Stimulated activated CD8-positive, alpha-beta memory T cell treated with anti-CD3 and anti-CD28 coated beads, Interleukin-15, amount 100 ng/mL, for 4 hours (primary cell): ENCODE measurements at regions not wholly inside any gene's neighbourhood (a gene's known extent, or its start where the extent isn't known, plus 50 kb on each side); places are given as distances from the start of the nearest gene placed in this dataset.
"Not testable (repeated sequence)": the region's sequence is repeated elsewhere in the genome, so short reads cannot be mapped to it uniquely, and the experiment has no call there.

Source experiments
- DNase-seq, 2 donors: peaks; one replicate each; pipeline ENCODE4 v3.0.0-alpha.2; 2020; ENCODE audit warnings: low read depth in 2 of 2

DNA sequence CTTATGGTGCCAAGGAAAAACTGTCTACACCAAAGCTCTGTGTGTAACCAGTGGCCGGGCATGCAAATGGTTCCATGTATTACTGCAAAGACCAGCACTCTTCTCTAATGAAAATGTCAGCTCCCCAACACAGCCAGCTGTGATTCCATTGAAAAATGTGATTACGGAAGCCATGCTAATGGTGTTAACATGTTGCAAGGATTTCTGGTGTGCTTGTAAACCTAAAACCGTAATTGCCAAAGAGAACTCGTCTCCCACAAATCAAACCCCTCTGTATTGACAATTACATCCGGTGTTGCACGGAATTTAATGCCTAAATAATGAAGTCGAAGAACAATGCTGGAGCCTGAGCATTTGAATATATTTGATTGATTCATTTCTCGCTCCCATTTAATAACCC lies 351.7 kb downstream of the NPIPA8 start:
- no peak for DNase-seq

DNA sequence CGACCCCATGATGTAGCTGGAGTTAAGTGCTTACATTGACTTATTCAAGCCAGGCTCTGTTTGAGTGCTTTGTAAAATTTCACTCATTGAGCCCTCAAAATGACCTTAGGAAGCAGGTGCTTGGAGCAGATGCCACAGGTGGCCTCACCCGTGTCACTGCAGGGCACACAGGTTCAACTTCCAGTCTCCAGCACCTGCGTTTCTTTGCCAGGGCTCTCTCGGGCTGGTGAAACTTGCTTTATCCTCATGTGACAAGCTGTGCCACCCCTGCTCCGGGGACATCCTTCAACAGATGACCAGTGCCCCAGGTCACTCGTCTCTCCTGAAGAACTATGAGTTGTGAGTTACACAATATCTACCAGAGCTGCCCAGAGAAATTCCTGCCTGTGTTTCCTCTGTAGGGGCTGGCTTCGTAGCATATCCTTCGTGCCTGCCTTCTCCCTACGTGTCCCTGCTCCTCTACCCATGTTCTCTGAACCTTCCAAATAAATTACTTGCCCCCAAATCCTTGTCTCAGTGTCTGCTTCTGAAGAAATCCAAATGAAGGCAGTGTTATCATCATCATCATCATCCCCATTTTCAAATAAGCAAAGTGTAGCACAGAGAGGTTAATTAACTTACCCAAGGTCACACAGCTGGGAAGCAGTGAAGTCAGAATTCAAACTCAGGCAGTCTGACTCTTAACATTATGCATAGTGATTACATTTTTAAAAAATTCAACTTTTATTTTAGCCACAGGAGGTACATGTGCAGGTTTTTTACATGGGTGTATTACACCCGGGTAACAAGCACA lies 352.5 kb downstream of the NPIPA8 start:
- DNase-seq, result no peak

DNA sequence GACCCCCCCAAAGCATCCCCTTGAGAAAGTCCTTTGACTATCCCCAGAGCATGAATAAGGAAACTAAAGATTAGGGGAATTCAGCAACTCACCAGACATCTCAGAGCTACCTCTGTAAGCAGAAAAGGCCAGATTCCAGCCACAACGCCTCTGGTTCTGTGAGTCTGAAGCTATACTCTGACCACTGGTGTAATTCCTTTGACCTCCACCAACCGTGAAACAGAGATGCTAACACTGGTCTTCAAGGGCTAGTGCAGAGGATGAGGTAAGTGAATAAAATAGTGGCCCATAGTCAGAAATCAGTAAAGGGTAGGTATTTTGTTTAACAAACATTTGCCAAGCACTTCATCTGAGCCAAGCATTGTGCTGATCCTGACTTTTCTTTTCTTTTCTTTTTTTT lies 353.4 kb downstream of the NPIPA8 start:
- DNase-seq, result no peak

DNA sequence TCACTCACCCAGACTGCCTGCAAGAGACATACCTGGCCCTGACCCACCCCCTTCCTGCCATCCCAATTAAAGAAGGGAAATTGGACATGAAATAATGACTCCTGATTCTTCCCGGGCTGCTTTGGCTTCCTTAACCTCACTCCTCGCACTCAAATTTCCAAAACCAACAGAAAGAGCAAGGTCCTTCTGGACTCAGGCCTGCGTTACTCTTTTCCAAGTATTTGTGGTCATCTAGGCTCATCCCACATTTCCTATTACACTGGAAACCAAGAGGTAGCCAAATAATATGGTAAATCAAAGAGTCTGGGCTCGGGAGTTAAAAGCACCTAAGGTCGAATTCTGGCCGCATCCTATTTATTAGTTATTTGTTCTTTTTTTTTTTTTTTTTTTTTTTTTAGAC lies 359.3 kb downstream of the NPIPA8 start:
- DNase-seq, result no peak

DNA sequence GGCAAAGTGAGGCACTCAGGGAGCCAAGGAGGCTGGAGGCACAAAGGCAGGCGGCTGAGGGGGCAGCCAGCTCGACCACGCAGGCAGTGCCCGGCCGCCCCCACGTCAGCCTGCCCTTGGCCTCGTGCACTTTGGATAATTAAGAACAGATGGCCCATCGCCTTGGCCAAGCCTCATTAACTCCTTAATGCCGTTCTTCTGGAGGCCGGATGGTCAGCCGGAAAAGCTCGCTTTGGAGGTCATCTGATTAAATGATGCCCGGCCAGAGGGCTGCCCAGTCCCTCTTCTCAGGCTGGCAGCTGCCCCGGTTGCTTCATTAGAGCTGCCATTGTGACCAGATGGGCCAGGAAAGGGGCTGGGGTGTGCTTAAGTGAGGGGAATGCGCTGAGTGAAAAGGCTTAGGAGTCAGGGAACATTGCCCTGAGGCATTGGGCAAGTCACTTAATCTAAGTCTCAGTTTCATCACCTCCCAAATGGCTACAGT lies 364.0 kb downstream of the NPIPA8 start:
- DNase-seq, result no peak

GRCh38 chr16:17970816-17971331 lies 365.7 kb downstream of the NPIPA8 start:
- no peak for DNase-seq

DNA sequence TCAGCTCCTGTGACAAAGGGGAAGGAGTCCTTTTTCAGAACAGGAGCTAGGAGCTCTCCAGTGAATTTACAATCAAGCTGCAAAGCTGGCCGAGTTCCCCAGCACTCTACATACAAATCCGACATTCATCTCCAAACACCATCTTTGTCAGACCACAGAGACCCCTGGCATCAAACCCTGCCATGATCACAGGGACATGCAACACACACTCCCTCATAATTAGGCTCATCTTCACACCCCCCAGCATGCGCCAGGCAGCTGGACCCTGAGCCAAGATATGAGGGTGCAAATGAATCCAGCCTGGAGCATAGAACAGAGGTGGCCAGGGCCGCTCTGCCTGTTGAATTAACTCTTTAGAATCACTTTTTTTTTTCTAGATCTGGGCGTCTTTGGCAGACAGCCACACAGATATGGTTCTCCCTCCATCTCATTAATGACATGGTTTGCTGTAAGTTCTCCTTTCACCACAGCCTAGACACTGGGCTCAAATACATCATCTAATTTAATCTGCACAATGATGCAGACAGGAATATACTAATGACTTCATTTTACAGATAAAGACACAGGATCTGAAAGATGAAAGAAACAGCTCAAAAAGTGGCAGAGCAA lies 366.3 kb downstream of the NPIPA8 start:
- DNase-seq, result no peak

DNA sequence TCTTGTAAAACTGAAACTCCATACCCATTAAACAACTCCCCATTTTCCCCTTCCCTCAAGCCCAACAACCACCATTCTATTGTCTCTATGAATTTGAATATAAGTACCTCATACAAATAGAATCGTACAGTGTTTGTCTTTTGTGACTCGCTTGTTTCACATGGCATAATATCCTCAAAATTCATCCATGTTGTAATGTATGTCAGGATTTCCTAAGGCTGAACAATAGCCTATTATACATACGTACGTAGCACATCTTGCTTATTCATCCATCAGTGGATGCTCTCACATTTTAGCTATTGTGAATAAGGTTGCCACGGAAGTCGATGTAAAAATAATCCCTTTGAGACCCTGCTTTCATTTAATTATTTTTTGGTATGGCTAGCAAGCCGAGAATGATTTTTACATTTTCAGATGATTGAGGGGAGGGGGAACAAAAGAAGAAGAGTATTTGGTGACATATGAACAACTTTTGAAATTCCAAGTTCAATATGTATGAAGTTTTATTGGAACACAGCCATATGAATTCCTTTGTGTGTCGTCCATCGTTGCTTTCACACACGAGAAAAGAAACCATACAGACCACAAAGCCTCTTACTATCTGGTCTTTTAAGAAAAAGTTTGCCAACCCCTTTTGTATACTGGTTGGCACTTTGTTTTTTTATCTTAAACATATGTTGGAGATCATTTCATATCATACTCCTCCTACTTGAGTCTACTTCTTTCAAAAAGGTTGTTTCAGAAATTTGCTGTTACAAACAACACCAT lies 371.2 kb downstream of the NPIPA8 start:
- no peak for DNase-seq

GRCh38 chr16:17964196-17964595 lies 372.3 kb downstream of the NPIPA8 start:
- no peak for DNase-seq

DNA sequence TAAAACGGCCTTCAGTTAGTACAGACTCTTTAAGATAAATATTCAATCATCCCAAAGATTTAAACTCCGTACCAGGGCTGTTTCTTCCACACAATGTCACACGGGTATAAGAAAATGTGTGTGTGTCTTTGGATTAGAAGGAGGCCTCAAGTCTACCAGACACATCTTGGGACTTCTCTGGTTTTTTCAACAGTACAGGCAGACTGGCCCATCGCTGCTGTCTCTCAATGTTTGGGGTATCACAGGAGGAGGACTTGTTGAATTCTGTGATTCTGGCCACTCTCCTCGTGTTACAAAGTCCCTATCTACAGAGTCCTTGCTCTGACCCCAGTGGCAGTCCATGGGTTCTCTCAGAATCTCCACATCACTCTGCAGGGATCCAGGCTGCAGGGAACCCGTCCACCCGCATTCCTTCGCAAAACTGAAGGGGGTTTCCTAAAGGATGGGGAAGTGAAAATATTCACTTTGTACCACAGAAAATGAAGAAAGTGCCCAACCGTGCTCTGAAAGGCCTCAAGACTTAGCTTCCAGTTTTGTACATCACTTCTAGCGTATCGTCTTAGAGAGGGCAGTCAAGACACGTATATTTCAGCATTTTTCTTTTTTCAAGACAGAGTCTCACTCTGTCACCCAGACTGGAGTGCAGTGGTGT lies 373.2 kb downstream of the NPIPA8 start:
- no peak for DNase-seq

GRCh38 chr16:17962726-17963125 lies 373.8 kb downstream of the NPIPA8 start:
- DNase-seq, result no peak

DNA sequence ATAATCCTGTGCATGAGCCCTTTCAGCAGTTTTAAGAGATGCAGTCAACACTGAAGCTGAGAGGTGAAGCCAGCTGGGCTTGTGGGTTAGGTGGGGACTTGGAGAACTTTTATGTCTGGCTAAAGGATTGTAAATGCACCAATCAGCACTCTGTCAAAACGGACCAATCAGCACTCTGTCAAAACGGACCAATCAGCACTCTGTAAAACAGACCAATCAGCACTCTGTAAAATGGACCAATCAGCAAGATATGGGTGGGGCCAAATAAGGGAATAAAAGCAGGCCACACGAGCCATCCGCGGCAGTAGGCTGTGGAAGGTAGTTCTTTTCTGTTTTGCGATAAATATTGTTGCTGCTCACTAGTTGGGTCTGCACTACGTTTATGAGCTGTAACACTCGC lies 374.7 kb downstream of the NPIPA8 start:
- DNase-seq, result not testable (repeated sequence)

- no peak for DNase-seq
Observed at GRCh38 chr16:17951378-17951777, 385.2 kb downstream of the NPIPA8 start.

- no peak for DNase-seq
Observed at GRCh38 chr16:17949982-17950250, 386.6 kb downstream of the NPIPA8 start.

- no peak for DNase-seq
Observed at GRCh38 chr16:17949141-17949981, 387.2 kb downstream of the NPIPA8 start.

GRCh38 chr16:17947637-17948036 lies 388.9 kb downstream of the NPIPA8 start:
- no peak for DNase-seq

DNA sequence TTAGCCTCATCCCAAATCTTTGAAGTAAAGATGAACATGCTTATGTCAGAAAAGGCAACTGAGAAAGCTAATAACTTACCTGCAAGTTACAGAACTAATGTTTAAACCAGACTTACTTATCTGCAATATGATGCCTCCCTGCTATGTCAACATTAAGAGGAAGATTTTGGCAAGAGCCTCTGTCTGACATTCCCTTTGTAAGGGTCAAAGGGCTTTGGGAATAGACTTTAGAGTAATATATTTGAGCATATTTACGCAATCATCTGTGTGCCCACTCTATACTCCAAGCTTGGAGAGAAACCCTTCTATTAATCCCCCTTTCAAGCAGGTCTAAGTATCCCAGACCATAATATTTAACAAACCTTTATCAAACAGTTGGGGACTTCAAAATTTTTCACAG lies 389.4 kb downstream of the NPIPA8 start:
- no peak for DNase-seq

DNA sequence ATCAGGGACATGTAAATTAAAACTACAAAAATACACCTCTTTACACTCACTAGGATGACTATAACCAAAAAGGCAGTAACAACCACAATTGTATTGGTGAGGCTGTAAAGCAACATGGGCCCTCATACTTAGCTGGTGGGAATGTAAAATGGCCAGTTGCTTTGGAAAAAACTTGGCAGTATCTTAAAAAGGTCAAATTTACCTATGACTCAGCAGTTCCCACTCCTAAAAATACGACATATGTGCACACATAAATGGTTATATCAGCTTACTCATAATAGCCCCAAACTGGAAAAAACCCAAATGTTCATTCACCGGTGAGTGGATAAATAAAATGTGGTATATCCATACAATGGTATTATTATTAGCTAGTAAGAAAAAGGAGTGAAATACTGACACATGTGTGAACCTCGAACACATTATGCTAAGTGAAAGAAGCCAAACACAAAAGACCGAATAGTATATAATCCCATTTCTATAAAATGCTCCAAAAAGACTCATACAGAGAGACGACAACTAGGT lies 391.4 kb downstream of the NPIPA8 start:
- DNase-seq, result no peak

- no peak for DNase-seq
Observed at GRCh38 chr16:17944345-17944744, 392.2 kb downstream of the NPIPA8 start.

DNA sequence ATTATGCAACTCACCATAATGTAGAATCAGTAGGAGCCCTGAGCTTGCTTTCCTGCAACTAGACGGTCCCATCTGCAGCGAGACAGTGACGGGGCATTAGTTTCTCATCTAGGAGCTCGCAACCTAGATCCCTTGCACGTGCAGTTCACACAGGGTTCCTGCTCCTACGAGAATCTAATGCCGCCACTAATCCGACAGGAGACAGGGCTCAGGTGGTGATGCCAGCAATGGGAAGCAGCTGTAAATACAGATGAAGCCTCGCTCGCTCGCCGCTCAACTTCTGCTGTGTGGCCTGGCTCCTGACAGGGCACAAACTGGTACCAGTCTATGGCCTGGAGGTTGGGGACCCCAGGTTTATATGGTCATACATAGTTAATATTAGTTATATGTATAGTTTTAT lies 394.5 kb downstream of the NPIPA8 start:
- no peak for DNase-seq
